Activated naive CD4-positive, alpha-beta T cell treated with anti-CD3 and anti-CD28 coated beads for 36 hours (primary cell): ENCODE measurements at regions not wholly inside any gene's neighbourhood (a gene's known extent, or its start where the extent isn't known, plus 50 kb on each side); places are given as distances from the start of the nearest gene placed in this dataset.

ENCODE experiments used
- CTCF ChIA-PET: fragments of 350-600 bp; sonication (Branson Sonifier 250); formaldehyde crosslinking; loops from one replicate; lab custom pipeline; 2021; ENCODE audit warnings: antibody characterized with exemption; lab: Charles Lee
- DNase-seq: peaks from one replicate; pipeline ENCODE4 v3.0.0-alpha.2; 2020
- H3K27ac Mint-ChIP-seq: one replicate; pipeline ENCODE4 v1.8.0; 2021; ENCODE audit warnings: mild to moderate bottlenecking, mixed read lengths
- H3K27me3 Mint-ChIP-seq: one replicate; pipeline ENCODE4 v1.8.0; 2021; ENCODE audit warnings: low read depth, mixed read lengths
- H3K36me3 Mint-ChIP-seq: one replicate; pipeline ENCODE4 v1.8.0; 2021; ENCODE audit warnings: low read depth, mixed read lengths
- H3K4me1 Mint-ChIP-seq: one replicate; pipeline ENCODE4 v1.8.0; 2021; ENCODE audit warnings: low read depth, mixed read lengths
- H3K4me3 Mint-ChIP-seq: one replicate; pipeline ENCODE4 v1.8.0; 2021; ENCODE audit warnings: mild to moderate bottlenecking, moderate library complexity, mixed read lengths
- H3K9me3 Mint-ChIP-seq: one replicate; pipeline ENCODE4 v1.8.0; 2021; ENCODE audit warnings: mixed read lengths
- intact Hi-C: fragments of 100-400 bp; cut with micrococcal nuclease; formaldehyde crosslinking; loops from one replicate; pipeline ENCODE4 v1.15.1; 2023

DNA sequence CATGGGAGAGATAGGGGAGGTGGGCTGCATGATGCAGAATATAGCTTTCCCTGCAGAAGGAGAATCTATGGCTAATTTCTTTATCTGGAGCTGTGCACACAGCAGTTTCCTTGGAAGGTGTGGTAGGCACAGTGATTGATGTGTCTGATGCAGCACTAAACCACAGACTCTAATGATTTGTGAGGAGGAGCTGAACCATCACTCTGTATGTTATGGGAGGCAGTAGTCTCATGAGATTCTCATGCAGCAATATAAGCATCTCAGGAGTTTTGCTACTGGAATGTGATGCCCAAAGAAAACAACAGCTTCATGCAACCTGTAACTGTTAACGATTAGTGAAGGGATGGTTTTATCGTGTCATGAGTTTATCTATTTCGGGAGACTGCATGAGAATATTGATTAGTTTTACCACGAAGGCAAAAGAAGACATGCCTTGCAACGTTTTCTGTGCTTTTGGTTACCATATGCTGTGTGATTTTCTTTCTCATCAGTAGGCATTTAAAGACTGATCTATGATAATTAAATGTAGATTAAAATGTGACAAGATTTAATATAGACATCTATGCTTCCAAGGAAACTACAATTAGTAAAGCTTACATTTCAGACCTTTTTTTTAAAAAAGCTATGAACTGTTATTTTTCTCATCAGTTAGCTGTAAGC lies 286.8 kb downstream of the ARL6IP6 start:
- DNase-seq = no peak
- no peak overlapping the region for H3K4me3 Mint-ChIP-seq
- H3K27me3 Mint-ChIP-seq = no peaks in the 10 kb centered on the region
- CTCF ChIA-PET = no interaction called here
- intact Hi-C loops = no loop called here
- H3K9me3 Mint-ChIP-seq = no peaks in the 10 kb centered on the region
- H3K36me3 Mint-ChIP-seq = no peaks in the 10 kb centered on the region
- H3K27ac Mint-ChIP-seq = no peak overlapping the region
- H3K4me1 Mint-ChIP-seq = no peaks in the 10 kb centered on the region

DNA sequence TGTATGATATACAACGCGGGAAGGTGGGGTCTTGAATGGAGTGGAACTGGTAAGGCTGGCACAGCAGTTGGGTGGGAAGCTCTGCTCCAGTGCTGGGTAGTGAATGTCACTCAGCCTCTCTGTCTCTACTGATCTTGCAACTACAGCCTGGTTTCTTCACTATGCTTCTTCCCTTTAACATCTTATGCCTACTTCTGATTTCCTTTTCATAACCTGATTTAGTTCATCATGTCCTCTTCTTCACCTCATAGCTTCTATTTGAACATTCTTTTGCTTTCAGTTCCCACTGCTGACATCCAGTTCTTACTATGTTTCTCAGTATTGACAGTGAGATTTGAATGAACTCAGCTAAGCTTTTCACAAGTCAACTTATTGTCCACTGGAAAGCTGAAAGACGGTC lies 286.2 kb downstream of the ARL6IP6 start:
- Mint-ChIP-seq H3K4me3 (no peak overlapping the region), H3K27me3 (no peaks in the 10 kb centered on the region), H3K4me1 (no peaks in the 10 kb centered on the region), H3K36me3 (no peaks in the 10 kb centered on the region), H3K9me3 (no peaks in the 10 kb centered on the region), H3K27ac (no peak overlapping the region)
- CTCF ChIA-PET = no interaction called here
- intact Hi-C loops = no loop called here
- no peak for DNase-seq

DNA sequence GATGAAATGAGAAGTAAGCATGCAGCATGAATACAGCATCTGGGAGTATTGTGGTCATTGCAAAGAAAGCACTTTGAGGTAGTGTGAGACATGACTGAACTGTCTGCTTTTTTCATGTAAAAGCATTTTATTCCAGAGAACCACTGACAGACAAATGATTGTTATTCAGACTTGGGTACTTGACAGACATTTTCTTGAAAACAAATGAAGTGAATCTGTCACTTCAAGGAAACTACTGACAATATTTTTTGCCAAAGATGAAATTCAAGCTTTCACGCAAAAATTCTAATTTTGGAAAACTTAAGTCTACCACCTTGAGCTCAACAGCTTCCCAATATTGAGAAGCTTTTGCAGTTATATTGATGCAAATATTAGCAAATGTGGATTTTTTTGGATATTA lies 255.7 kb downstream of the ARL6IP6 start:
- CTCF ChIA-PET = no interaction called here
- Mint-ChIP-seq H3K36me3 (no peaks in the 10 kb centered on the region), H3K4me3 (no peak overlapping the region), H3K27ac (no peak overlapping the region), H3K27me3 (no peaks in the 10 kb centered on the region), H3K9me3 (peaks cover 8% of the 10 kb centered on the region), H3K4me1 (no peaks in the 10 kb centered on the region)
- intact Hi-C loops = no loop called here
- DNase-seq = no peak

DNA sequence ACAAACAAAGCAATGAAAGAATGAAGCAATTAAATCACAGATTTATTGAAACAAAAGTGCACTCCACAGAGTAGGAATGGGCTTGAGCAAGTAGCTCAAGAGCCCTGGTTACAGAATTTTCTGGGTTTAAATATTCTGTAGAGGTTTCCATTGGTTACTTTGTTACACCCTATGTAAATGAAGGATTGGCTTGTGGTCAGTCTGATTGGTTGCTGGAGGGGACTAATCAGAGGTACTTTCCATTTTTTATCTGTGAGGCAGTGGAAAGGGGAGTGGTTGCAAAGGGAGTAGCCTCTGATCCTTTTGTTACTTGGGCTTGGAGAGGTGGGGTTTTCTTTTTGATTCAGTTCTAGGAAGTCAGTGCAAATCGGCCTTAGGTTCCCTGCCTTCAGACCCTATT lies 253.3 kb downstream of the ARL6IP6 start:
- CTCF ChIA-PET = no interaction called here
- Mint-ChIP-seq H3K36me3 (no peaks in the 10 kb centered on the region), H3K4me1 (no peaks in the 10 kb centered on the region), H3K27me3 (no peaks in the 10 kb centered on the region), H3K9me3 (peaks cover 8% of the 10 kb centered on the region), H3K4me3 (no peak overlapping the region), H3K27ac (no peak overlapping the region)
- no peak for DNase-seq
- intact Hi-C loops = no loop called here

DNA sequence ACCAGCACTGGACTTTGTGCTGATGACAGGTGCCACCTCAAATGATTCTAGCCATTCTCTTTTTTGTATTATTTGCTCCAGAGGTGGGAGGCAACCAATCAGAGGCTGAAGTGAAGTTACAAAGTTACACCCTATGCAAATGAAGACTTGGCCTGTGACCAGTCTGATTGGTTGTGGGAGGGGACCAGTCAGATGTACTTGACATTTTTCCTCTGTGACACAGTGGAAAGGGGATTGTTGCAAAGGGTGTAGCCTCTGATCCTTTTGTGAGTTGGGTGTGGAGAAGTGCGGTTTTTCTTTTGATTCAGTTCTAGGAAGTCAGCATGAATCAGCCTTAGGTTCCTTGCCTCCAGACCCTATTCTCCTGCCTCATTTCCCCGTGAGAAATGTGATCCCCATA lies 244.0 kb downstream of the ARL6IP6 start:
- H3K4me1 Mint-ChIP-seq = no peaks in the 10 kb centered on the region
- no peaks in the 10 kb centered on the region for H3K36me3 Mint-ChIP-seq
- H3K27ac Mint-ChIP-seq = no peak overlapping the region
- intact Hi-C loops = no loop called here
- no peak overlapping the region for H3K4me3 Mint-ChIP-seq
- no peak for DNase-seq
- CTCF ChIA-PET = no interaction called here
- H3K9me3 Mint-ChIP-seq = no peaks in the 10 kb centered on the region
- H3K27me3 Mint-ChIP-seq = no peaks in the 10 kb centered on the region

- no peaks in the 10 kb centered on the region for H3K36me3 Mint-ChIP-seq
- H3K4me3 Mint-ChIP-seq = no peak overlapping the region
- no peak for DNase-seq
These were observed 242.9 kb downstream of the ARL6IP6 start for GRCh38 chr2:152961351-152961750.

GRCh38 chr2:152950126-152950525 lies 231.7 kb downstream of the ARL6IP6 start:
- H3K4me1 Mint-ChIP-seq = no peaks in the 10 kb centered on the region
- intact Hi-C loops = no loop called here
- no peaks in the 10 kb centered on the region for H3K27me3 Mint-ChIP-seq
- no peaks in the 10 kb centered on the region for H3K9me3 Mint-ChIP-seq
- H3K4me3 Mint-ChIP-seq = no peak overlapping the region
- CTCF ChIA-PET = interaction anchor here (0.7 kb wide), 1 partner anchor 24 kb away, joined by 3 read pairs; no protein-coding TSS in a partner anchor
- H3K27ac Mint-ChIP-seq = no peak overlapping the region
- peak; percentile 4 for DNase-seq
- no peaks in the 10 kb centered on the region for H3K36me3 Mint-ChIP-seq

More at GRCh38 chr2:152961351-152961750, 242.9 kb downstream of the ARL6IP6 start:
- Mint-ChIP-seq H3K27ac (no peak overlapping the region), H3K27me3 (no peaks in the 10 kb centered on the region), H3K4me1 (no peaks in the 10 kb centered on the region), H3K9me3 (no peaks in the 10 kb centered on the region)
- CTCF ChIA-PET = no interaction called here
- intact Hi-C loops = no loop called here

- H3K4me1 Mint-ChIP-seq = no peaks in the 10 kb centered on the region
These were observed 225.7 kb downstream of the ARL6IP6 start for GRCh38 chr2:152944099-152944498.

GRCh38 chr2:152942940-152943440 lies 224.6 kb downstream of the ARL6IP6 start:
- Mint-ChIP-seq H3K4me3 (no peak overlapping the region), H3K27me3 (peaks cover 2% of the 10 kb centered on the region), H3K36me3 (no peaks in the 10 kb centered on the region), H3K9me3 (peaks cover 4% of the 10 kb centered on the region), H3K4me1 (no peaks in the 10 kb centered on the region), H3K27ac (no peak overlapping the region)
- no peak for DNase-seq
- CTCF ChIA-PET = no interaction called here
- intact Hi-C loops = no loop called here

More at GRCh38 chr2:152944099-152944498, 225.7 kb downstream of the ARL6IP6 start:
- Mint-ChIP-seq H3K4me3 (no peak overlapping the region), H3K27me3 (no peaks in the 10 kb centered on the region), H3K36me3 (no peaks in the 10 kb centered on the region), H3K9me3 (peaks cover 2% of the 10 kb centered on the region), H3K27ac (no peak overlapping the region)
- no peak for DNase-seq
- intact Hi-C loops = no loop called here
- CTCF ChIA-PET = interaction anchor here (0.6 kb wide), 1 partner anchor 199 kb away, joined by 5 read pairs; no protein-coding TSS in a partner anchor

DNA sequence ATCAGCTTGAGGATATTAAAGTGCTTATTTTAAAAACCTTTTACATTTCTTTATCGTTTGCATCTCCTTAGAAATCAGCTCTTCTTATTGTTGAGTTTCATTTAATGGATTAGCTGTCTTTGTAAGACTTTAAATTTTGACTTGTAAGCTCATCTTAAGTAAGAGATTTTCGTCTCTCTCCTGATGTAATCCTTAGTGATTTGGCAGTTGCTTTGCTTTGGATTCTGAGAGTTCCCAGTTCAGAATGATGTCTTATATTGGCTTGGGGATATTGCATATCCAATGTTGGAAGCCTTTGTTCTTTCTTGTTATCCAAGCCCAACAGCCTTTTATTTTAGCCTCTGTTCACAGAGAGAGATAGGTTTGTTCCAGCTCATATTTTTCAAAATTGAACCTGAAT lies 212.1 kb downstream of the ARL6IP6 start:
- intact Hi-C loops = no loop called here
- Mint-ChIP-seq H3K27ac (no peak overlapping the region), H3K36me3 (no peaks in the 10 kb centered on the region), H3K4me3 (no peak overlapping the region), H3K4me1 (no peaks in the 10 kb centered on the region), H3K9me3 (no peaks in the 10 kb centered on the region), H3K27me3 (peaks cover 7% of the 10 kb centered on the region)
- CTCF ChIA-PET = no interaction called here
- DNase-seq = no peak

DNA sequence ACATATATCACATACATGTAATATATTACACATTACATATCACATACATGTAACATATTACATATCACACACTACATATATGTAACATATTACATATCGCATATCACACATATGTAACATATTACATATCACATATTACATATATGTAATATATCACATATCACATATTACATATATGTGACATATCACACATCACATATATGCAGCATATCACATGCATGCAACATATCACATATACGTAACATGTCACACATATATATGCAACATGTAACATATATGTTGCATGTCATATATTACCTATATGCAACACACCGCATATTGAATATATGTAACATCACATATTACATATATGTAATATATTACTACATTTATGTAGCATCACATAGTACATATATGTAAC lies 211.2 kb downstream of the ARL6IP6 start:
- Mint-ChIP-seq H3K27me3 (peaks cover 8% of the 10 kb centered on the region), H3K27ac (no peak overlapping the region), H3K4me1 (no peaks in the 10 kb centered on the region), H3K4me3 (no peak overlapping the region), H3K9me3 (no peaks in the 10 kb centered on the region), H3K36me3 (no peaks in the 10 kb centered on the region)
- DNase-seq = no peak
- CTCF ChIA-PET = no interaction called here
- intact Hi-C loops = loop anchor here (5.0 kb wide), 1 partner anchor 187 kb away; no protein-coding TSS in a partner anchor

GRCh38 chr2:152925547-152926448 lies 207.4 kb downstream of the ARL6IP6 start:
- intact Hi-C loops = loop anchor here (1.0 to 5.0 kb wide), 3 partner anchors 183 to 594 kb away; partner anchors contain the start of gene RPRM
- H3K27me3 Mint-ChIP-seq = peaks cover 9% of the 10 kb centered on the region
- H3K36me3 Mint-ChIP-seq = no peaks in the 10 kb centered on the region
- H3K4me1 Mint-ChIP-seq = no peaks in the 10 kb centered on the region
- DNase-seq = peak; percentile 67
- H3K27ac Mint-ChIP-seq = no peak overlapping the region
- H3K4me3 Mint-ChIP-seq = no peak overlapping the region
- no peaks in the 10 kb centered on the region for H3K9me3 Mint-ChIP-seq
- CTCF ChIA-PET = interaction anchor here (0.7 to 1.2 kb wide), 7 partner anchors 9 to 143 kb away, joined by 3 to 4 read pairs (median 3); no protein-coding TSS in a partner anchor
